IMR-90 (cell line): ENCODE measurements at regions not wholly inside any gene's neighbourhood (a gene's known extent, or its start where the extent isn't known, plus 50 kb on each side); places are given as distances from the start of the nearest gene placed in this dataset.

Experiments used
- CEBPB ChIP-seq: IDR thresholded peaks from 2 replicates; pipeline ENCODE4 v1.6.1; 2012; ENCODE audit warnings: low read depth, low read length, improper control_type of control experiment
- NFE2L2 ChIP-seq: fragments of 150-350 bp; IDR thresholded peaks from 2 replicates; pipeline ENCODE4 v1.6.1; 2016; ENCODE audit warnings: low read depth, mild to moderate bottlenecking, low read length
- POLR2A ChIP-seq: IDR thresholded peaks from 2 replicates; pipeline ENCODE4 v1.6.1; 2012; ENCODE audit warnings: mild to moderate bottlenecking, low read depth, low read length
- RAD21 ChIP-seq: IDR thresholded peaks from 2 replicates; pipeline ENCODE4 v1.6.1; 2012; ENCODE audit warnings: low read length, improper control_type of control experiment
- RCOR1 ChIP-seq: IDR thresholded peaks from 2 replicates; pipeline ENCODE4 v1.6.1; 2012; ENCODE audit warnings: mild to moderate bottlenecking, low read length, improper control_type of control experiment; ENCODE audit not compliant: insufficient replicate concordance
- RFX5 ChIP-seq: IDR thresholded peaks from 2 replicates; pipeline ENCODE4 v1.8.0; 2012; ENCODE audit warnings: low read depth, mild to moderate bottlenecking, low read length, moderate library complexity
- SMC3 ChIP-seq: fragments of 150-350 bp; IDR thresholded peaks from 2 replicates; pipeline ENCODE4 v1.6.1; 2016; ENCODE audit warnings: low read depth, mild to moderate bottlenecking, antibody characterized with exemption, low read length, moderate library complexity
- USF2 ChIP-seq: fragments of 150-350 bp; IDR thresholded peaks from 2 replicates; pipeline ENCODE4 v1.6.1; 2017; ENCODE audit warnings: mild to moderate bottlenecking, antibody characterized with exemption, low read length, low read depth
- TF ChIP-seq, protein P1 (sequence below): conservative IDR thresholded peaks from 2 replicates; pipeline ENCODE4 v1.5.1; 2012; ENCODE audit warnings: mild to moderate bottlenecking, low read depth, low read length, improper control_type of control experiment
- TF ChIP-seq, protein P2 (sequence below): fragments of 150-350 bp; IDR thresholded peaks from 2 replicates; pipeline ENCODE4 v1.6.1; 2016; ENCODE audit warnings: low read depth, mild to moderate bottlenecking, low read length, moderate library complexity, borderline replicate concordance

GRCh38 chr3:29026959-29027358, 253.9 kb upstream of the RBMS3 start:
- TF ChIP-seq POLR2A: no peak
- TF ChIP-seq, protein P1, sequence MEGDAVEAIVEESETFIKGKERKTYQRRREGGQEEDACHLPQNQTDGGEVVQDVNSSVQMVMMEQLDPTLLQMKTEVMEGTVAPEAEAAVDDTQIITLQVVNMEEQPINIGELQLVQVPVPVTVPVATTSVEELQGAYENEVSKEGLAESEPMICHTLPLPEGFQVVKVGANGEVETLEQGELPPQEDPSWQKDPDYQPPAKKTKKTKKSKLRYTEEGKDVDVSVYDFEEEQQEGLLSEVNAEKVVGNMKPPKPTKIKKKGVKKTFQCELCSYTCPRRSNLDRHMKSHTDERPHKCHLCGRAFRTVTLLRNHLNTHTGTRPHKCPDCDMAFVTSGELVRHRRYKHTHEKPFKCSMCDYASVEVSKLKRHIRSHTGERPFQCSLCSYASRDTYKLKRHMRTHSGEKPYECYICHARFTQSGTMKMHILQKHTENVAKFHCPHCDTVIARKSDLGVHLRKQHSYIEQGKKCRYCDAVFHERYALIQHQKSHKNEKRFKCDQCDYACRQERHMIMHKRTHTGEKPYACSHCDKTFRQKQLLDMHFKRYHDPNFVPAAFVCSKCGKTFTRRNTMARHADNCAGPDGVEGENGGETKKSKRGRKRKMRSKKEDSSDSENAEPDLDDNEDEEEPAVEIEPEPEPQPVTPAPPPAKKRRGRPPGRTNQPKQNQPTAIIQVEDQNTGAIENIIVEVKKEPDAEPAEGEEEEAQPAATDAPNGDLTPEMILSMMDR: no peak
- TF ChIP-seq CEBPB: no peak
- peak; percentile 76 for TF ChIP-seq NFE2L2
- no peak for TF ChIP-seq USF2
- no peak for TF ChIP-seq RAD21
- no peak for TF ChIP-seq SMC3
- no peak for TF ChIP-seq RFX5
- TF ChIP-seq, protein P2, sequence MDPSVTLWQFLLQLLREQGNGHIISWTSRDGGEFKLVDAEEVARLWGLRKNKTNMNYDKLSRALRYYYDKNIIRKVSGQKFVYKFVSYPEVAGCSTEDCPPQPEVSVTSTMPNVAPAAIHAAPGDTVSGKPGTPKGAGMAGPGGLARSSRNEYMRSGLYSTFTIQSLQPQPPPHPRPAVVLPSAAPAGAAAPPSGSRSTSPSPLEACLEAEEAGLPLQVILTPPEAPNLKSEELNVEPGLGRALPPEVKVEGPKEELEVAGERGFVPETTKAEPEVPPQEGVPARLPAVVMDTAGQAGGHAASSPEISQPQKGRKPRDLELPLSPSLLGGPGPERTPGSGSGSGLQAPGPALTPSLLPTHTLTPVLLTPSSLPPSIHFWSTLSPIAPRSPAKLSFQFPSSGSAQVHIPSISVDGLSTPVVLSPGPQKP: no peak
- TF ChIP-seq RCOR1: no peak
